Adrenal gland (tissue), 9 donors: ENCODE measurements at regions not wholly inside any gene's neighbourhood (a gene's known extent, or its start where the extent isn't known, plus 50 kb on each side); places are given as distances from the start of the nearest gene placed in this dataset.

Source experiments
- DNase-seq, 7 donors: peaks; one replicate each; pipeline ENCODE4 v3.0.0-alpha.2; 2019 to 2020
- H3K27ac ChIP-seq, 5 donors: fragments of 200-600 bp; sonication (generic) in 4 of 5; 1 replicate in 3 of 5; 2 replicates in 2 of 5; pipeline versions ENCODE4 v1.5.1 to v1.8.0; 2016 to 2020; ENCODE audit warnings: mild to moderate bottlenecking in 1 of 5
- H3K27me3 ChIP-seq: fragments of 200-600 bp; 2 replicates; pipeline ENCODE4 v1.8.0; 2021
- H3K36me3 ChIP-seq, 2 donors: fragments of 200-600 bp; replicated peaks in 1 of 2; 1 replicate in 1 of 2; 2 replicates in 1 of 2; pipeline versions ENCODE4 v1.5.1 to v1.8.0; 2018 to 2022
- H3K4me1 ChIP-seq, 2 donors: fragments of 200-600 bp; replicated peaks in 1 of 2; 1 replicate in 1 of 2; 2 replicates in 1 of 2; pipeline versions ENCODE4 v1.5.1 to v1.8.0; 2018 to 2021
- H3K4me3 ChIP-seq, 4 donors: fragments of 200-600 bp; sonication (generic) in 3 of 4; one replicate each; pipeline ENCODE4 v1.5.1; 2016 to 2018
- H3K9me3 ChIP-seq, 3 donors: fragments of 200-600 bp; sonication (generic) in 1 of 3; replicated peaks in 1 of 3; 1 replicate in 2 of 3; 2 replicates in 1 of 3; pipeline versions ENCODE4 v1.5.1 to v1.8.0; 2016 to 2021
- CTCF ChIP-seq, 6 experiments: fragments of 450-650 bp in 4 of 6; fragments of 200-600 bp in 2 of 6; sonication (generic) in 1 of 6; IDR thresholded peaks; 1 replicate in 5 of 6; 2 replicates in 1 of 6; pipeline versions ENCODE4 v1.5.1 to v1.8.0; 2016 to 2021; ENCODE audit warnings: antibody characterized with exemption in 6 of 6, mild to moderate bottlenecking in 2 of 6, moderate library complexity in 1 of 6
- POLR2A ChIP-seq, 2 donors: fragments of 450-650 bp; IDR thresholded peaks; one replicate each; pipeline ENCODE4 v1.6.1; 2017; ENCODE audit warnings: antibody characterized with exemption in 2 of 2, mild to moderate bottlenecking in 2 of 2, moderate library complexity in 1 of 2
- WGBS, 4 donors: extraction: QIAGEN DNeasy Blood & Tissue Kit in 2 of 4; methylation state at CpG; one replicate each; pipeline versions ENCODE4 v1.1.5 to v1.1.7; 2013 to 2017; 5-methylcytosine and 5-hydroxymethylcytosine counted together
- intact Hi-C, 2 donors: fragments of 100-400 bp; cut with DNase I; formaldehyde crosslinking; loops; one replicate each; pipeline versions ENCODE4 v1.14.1 to v1.15.0; 2022 to 2023
- donor health status: healthy with polysubstance abuse.
- donor health status: Bipolar disorder and iron deficiency.
- donor health status: DM: yes; HTN: yes; CAD: no.
- donor health status: DM: no; HTN: no; CAD: no.
- donor health status: DM: no; HTN: no; CAD: no.

- Histone ChIP-seq H3K4me1 (no peaks in the 10 kb centered on the region), H3K9me3 (no peaks in the 10 kb centered on the region), H3K27ac (no peak overlapping the region), H3K4me3 (no peak overlapping the region), H3K36me3 (no peaks in the 10 kb centered on the region), H3K27me3 (no peaks in the 10 kb centered on the region)
- WGBS, 4 donors: 72 to 79% (median 75%) methylated on average over 2 of the region's 2 CpGs
- no peak for TF ChIP-seq POLR2A (IDR thresholded peaks at IDR 0.05)
- no peak for TF ChIP-seq CTCF (IDR thresholded peaks at IDR 0.05)
- intact Hi-C loops: no loop called here
- no peak for DNase-seq
These were observed 166.2 kb downstream of the ZIC1 start for GRCh38 chr3:147575391-147575790.

- Histone ChIP-seq H3K27ac (no peak overlapping the region), H3K4me1 (no peaks in the 10 kb centered on the region), H3K4me3 (no peak overlapping the region), H3K27me3 (no peaks in the 10 kb centered on the region), H3K36me3 (no peaks in the 10 kb centered on the region), H3K9me3 (no peaks in the 10 kb centered on the region)
- no peak for TF ChIP-seq CTCF (IDR thresholded peaks at IDR 0.05)
- TF ChIP-seq POLR2A (IDR thresholded peaks at IDR 0.05): no peak
- no peak for DNase-seq
- intact Hi-C loops: no loop called here
These were observed 173.5 kb downstream of the ZIC1 start for GRCh38 chr3:147582642-147583041.

GRCh38 chr3:147589016-147589415 lies 179.9 kb downstream of the ZIC1 start:
- no peak overlapping the region for H3K27ac ChIP-seq
- no peaks in the 10 kb centered on the region for H3K4me1 ChIP-seq
- no peaks in the 10 kb centered on the region for H3K36me3 ChIP-seq
- intact Hi-C loops: no loop called here
- H3K9me3 ChIP-seq: no peaks in the 10 kb centered on the region
- DNase-seq: no peak
- WGBS, 4 donors: 87 to 91% (median 88%) methylated on average over 2 of the region's 2 CpGs
- no peak overlapping the region for H3K4me3 ChIP-seq
- H3K27me3 ChIP-seq: no peaks in the 10 kb centered on the region
- TF ChIP-seq CTCF (IDR thresholded peaks at IDR 0.05): no peak
- TF ChIP-seq POLR2A (IDR thresholded peaks at IDR 0.05): no peak

GRCh38 chr3:147604136-147604535 lies 195.0 kb downstream of the ZIC1 start:
- intact Hi-C loops: no loop called here
- TF ChIP-seq POLR2A (IDR thresholded peaks at IDR 0.05) (no peak), CTCF (IDR thresholded peaks at IDR 0.05) (no peak)
- Histone ChIP-seq H3K4me3 (no peak overlapping the region), H3K36me3 (no peaks in the 10 kb centered on the region), H3K4me1 (no peaks in the 10 kb centered on the region), H3K9me3 (peaks cover 0 to 10% (median 0%) of the 10 kb centered on the region in 3 donors), H3K27ac (no peak overlapping the region), H3K27me3 (no peaks in the 10 kb centered on the region)
- no peak for DNase-seq
- 71 to 81% (median 73%) methylated on average over 4 of the region's 4 CpGs for WGBS, 4 donors
